Neural progenitor cell (in vitro differentiated cells): ENCODE measurements at regions not wholly inside any gene's neighbourhood (a gene's known extent, or its start where the extent isn't known, plus 50 kb on each side); places are given as distances from the start of the nearest gene placed in this dataset.

ENCODE experiments used
- DNase-seq: peaks from one replicate; pipeline ENCODE4 v3.0.0-alpha.2; 2016; ENCODE audit warnings: low spot score
- H2AFZ ChIP-seq: fragments of 200-600 bp; sonication (generic); replicated peaks from 2 replicates; pipeline ENCODE4 v1.6.1; 2016; ENCODE audit warnings: antibody characterized with exemption
- H3F3A ChIP-seq: fragments of 200-600 bp; sonication (generic); 2 replicates; pipeline ENCODE4 v1.6.1; 2016; ENCODE audit warnings: antibody characterized with exemption, low read depth
- H3K27ac ChIP-seq: fragments of 200-600 bp; sonication (generic); 2 replicates; pipeline ENCODE4 v1.5.1; 2016; ENCODE audit warnings: mild to moderate bottlenecking
- H3K27me3 ChIP-seq: fragments of 200-600 bp; sonication (generic); 2 replicates; pipeline ENCODE4 v1.6.1; 2016; ENCODE audit warnings: mild to moderate bottlenecking, moderate library complexity
- H3K36me3 ChIP-seq: fragments of 200-600 bp; sonication (generic); 2 replicates; pipeline ENCODE4 v1.5.1; 2016
- H3K4me1 ChIP-seq: fragments of 200-600 bp; sonication (generic); 2 replicates; pipeline ENCODE4 v1.6.1; 2016; ENCODE audit warnings: mixed run types
- H3K4me2 ChIP-seq: fragments of 200-600 bp; sonication (generic); 2 replicates; pipeline ENCODE4 v1.6.1; 2016
- H3K4me3 ChIP-seq: fragments of 200-600 bp; sonication (generic); 2 replicates; pipeline ENCODE4 v1.5.1; 2016
- H3K79me2 ChIP-seq: fragments of 200-600 bp; sonication (generic); 2 replicates; pipeline ENCODE4 v1.6.1; 2016; ENCODE audit warnings: low read depth
- H3K9ac ChIP-seq: fragments of 200-600 bp; sonication (generic); 2 replicates; pipeline ENCODE4 v1.6.1; 2016
- H3K9me3 ChIP-seq: fragments of 200-600 bp; sonication (generic); 2 replicates; pipeline ENCODE4 v1.5.1; 2016; ENCODE audit warnings: low read depth
- H4K20me1 ChIP-seq: fragments of 200-600 bp; sonication (generic); 2 replicates; pipeline ENCODE4 v1.6.1; 2016; ENCODE audit warnings: low read depth
- H3K27ac Mint-ChIP-seq: 3 replicates; pipeline ENCODE4 v1.8.0; 2021; ENCODE audit warnings: mixed read lengths
- H3K27me3 Mint-ChIP-seq: 2 replicates; pipeline ENCODE4 v1.8.0; 2022; ENCODE audit warnings: low read depth, mild to moderate bottlenecking, inconsistent platforms, moderate library complexity, mixed read lengths; ENCODE audit not compliant: insufficient read depth
- H3K36me3 Mint-ChIP-seq: 3 replicates; pipeline ENCODE4 v1.8.0; 2021; ENCODE audit warnings: mixed read lengths
- H3K4me1 Mint-ChIP-seq: 3 replicates; pipeline ENCODE4 v1.8.0; 2021; ENCODE audit warnings: mixed read lengths
- H3K4me3 Mint-ChIP-seq: 3 replicates; pipeline ENCODE4 v1.8.0; 2021; ENCODE audit warnings: mild to moderate bottlenecking, moderate library complexity, mixed read lengths
- H3K9me3 Mint-ChIP-seq: 3 replicates; pipeline ENCODE4 v1.8.0; 2020; ENCODE audit warnings: mixed read lengths
- EZH2 ChIP-seq: fragments of 200-600 bp; sonication (generic); IDR thresholded peaks from 2 replicates; pipeline ENCODE4 v1.6.1; 2017; ENCODE audit warnings: antibody characterized with exemption, mild to moderate bottlenecking, moderate library complexity
- EZH2phosphoT487 ChIP-seq: fragments of 200-600 bp; sonication (generic); IDR thresholded peaks from 2 replicates; pipeline ENCODE4 v1.6.1; 2017; ENCODE audit warnings: antibody characterized with exemption
- TF ChIP-seq, protein P1 (sequence below): fragments of 200-600 bp; sonication (generic); IDR thresholded peaks from 2 replicates; pipeline ENCODE4 v1.5.1; 2017; ENCODE audit warnings: antibody characterized with exemption, mild to moderate bottlenecking

DNA sequence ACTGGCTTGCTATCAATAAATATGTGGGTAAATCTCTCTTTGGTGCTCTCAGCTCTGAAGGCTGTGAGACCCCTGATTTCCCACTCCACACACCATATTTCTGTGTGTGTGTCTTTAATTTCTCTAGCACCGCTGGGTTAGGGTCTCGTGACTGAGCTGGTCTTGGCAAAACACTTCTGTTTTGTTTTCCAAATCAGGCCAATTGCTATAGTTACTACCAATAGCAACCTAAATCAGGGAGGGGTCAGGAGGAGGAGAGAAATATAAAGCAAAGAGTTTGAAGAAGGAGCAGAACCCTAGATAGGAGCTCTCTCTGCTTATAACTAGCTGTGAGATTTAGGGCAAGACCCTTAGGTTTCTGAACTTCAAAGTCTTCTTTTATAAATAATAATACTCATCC, 250.5 kb upstream of the IGFBP7 start:
- no peak overlapping the region for H3K27ac Mint-ChIP-seq
- no peak overlapping the region for H2AFZ ChIP-seq
- H3K36me3 ChIP-seq: no peaks in the 10 kb centered on the region
- H3K27ac ChIP-seq: no peak overlapping the region
- no peaks in the 10 kb centered on the region for H3K36me3 Mint-ChIP-seq
- H3K4me3 ChIP-seq: no peak overlapping the region
- H3K4me2 ChIP-seq: no peak overlapping the region
- H3F3A ChIP-seq: no peaks in the 10 kb centered on the region
- H3K4me3 Mint-ChIP-seq: no peak overlapping the region
- H3K9ac ChIP-seq: no peak overlapping the region
- H3K9me3 ChIP-seq: no peaks in the 10 kb centered on the region
- H4K20me1 ChIP-seq: no peaks in the 10 kb centered on the region
- no peaks in the 10 kb centered on the region for H3K79me2 ChIP-seq
- H3K27me3 ChIP-seq: no peaks in the 10 kb centered on the region
- no peaks in the 10 kb centered on the region for H3K27me3 Mint-ChIP-seq
- H3K4me1 ChIP-seq: no peaks in the 10 kb centered on the region
- H3K4me1 Mint-ChIP-seq: no peaks in the 10 kb centered on the region
- no peak for TF ChIP-seq EZH2
- no peaks in the 10 kb centered on the region for H3K9me3 Mint-ChIP-seq
- no peak for DNase-seq

DNA sequence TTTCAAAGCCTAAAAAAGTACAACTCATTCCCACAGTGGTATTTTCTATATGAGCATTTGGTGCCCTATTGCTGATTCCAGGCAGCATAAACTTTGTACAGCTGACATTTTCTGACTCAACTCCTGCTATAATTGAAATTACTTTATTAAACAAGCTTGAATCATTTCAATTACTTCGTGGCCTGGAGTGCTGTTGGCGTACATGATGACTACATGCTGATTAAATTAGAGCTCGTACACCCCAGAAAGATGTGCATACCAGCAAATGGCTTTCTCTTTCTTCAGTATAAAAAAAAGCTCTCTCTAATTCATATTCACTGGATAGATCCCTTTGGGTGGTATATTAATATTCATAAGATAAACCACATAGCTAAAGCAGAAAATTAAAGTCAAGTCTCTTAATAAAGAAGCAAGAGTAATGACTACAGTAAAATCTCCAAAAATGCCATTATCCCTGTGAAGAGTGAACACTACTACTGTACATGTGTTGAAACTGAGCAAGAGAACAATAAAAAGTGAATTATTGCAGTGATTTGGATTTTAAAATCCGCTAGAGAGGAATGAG, 245.0 kb upstream of the IGFBP7 start:
- DNase-seq: no peak
- Histone ChIP-seq H3K4me2 (no peak overlapping the region), H2AFZ (no peak overlapping the region), H4K20me1 (no peaks in the 10 kb centered on the region), H3K27me3 (no peaks in the 10 kb centered on the region), H3K9me3 (no peaks in the 10 kb centered on the region), H3K79me2 (no peaks in the 10 kb centered on the region), H3K9ac (no peak overlapping the region), H3K4me3 (no peak overlapping the region), H3F3A (no peaks in the 10 kb centered on the region), H3K36me3 (no peaks in the 10 kb centered on the region), H3K27ac (no peak overlapping the region), H3K4me1 (no peaks in the 10 kb centered on the region)
- H3K4me1 Mint-ChIP-seq: no peaks in the 10 kb centered on the region
- no peaks in the 10 kb centered on the region for H3K36me3 Mint-ChIP-seq
- TF ChIP-seq, protein P1, sequence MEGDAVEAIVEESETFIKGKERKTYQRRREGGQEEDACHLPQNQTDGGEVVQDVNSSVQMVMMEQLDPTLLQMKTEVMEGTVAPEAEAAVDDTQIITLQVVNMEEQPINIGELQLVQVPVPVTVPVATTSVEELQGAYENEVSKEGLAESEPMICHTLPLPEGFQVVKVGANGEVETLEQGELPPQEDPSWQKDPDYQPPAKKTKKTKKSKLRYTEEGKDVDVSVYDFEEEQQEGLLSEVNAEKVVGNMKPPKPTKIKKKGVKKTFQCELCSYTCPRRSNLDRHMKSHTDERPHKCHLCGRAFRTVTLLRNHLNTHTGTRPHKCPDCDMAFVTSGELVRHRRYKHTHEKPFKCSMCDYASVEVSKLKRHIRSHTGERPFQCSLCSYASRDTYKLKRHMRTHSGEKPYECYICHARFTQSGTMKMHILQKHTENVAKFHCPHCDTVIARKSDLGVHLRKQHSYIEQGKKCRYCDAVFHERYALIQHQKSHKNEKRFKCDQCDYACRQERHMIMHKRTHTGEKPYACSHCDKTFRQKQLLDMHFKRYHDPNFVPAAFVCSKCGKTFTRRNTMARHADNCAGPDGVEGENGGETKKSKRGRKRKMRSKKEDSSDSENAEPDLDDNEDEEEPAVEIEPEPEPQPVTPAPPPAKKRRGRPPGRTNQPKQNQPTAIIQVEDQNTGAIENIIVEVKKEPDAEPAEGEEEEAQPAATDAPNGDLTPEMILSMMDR: no peak
- TF ChIP-seq EZH2phosphoT487: no peak
- H3K4me3 Mint-ChIP-seq: no peak overlapping the region
- H3K27me3 Mint-ChIP-seq: no peaks in the 10 kb centered on the region
- no peaks in the 10 kb centered on the region for H3K9me3 Mint-ChIP-seq
- no peak overlapping the region for H3K27ac Mint-ChIP-seq

DNA sequence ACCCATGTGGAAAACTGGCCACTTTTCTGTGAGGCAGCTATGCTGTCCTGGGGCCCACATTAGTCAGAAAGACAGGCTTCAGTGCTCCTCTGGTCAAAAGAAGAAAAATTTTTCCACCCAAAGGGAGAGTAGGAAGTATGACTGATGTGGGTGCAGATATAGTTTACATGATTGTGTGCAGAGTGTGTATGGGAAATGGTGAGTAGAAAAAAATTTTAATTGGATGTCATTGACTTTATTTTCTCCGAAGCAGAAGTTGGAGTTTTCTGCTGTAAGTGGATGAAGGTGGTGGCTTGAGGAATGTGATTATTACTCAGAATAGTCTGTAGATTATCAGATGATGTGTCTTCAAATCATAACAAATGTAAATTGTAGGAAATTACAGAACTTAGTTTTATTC, 241.5 kb upstream of the IGFBP7 start:
- no peak for DNase-seq
- H3K4me1 ChIP-seq: no peaks in the 10 kb centered on the region
- H3K79me2 ChIP-seq: no peaks in the 10 kb centered on the region
- no peaks in the 10 kb centered on the region for H3K36me3 Mint-ChIP-seq
- H3K4me2 ChIP-seq: no peak overlapping the region
- H3K27me3 Mint-ChIP-seq: no peaks in the 10 kb centered on the region
- no peak overlapping the region for H3K27ac Mint-ChIP-seq
- no peak overlapping the region for H3K27ac ChIP-seq
- H3K9me3 Mint-ChIP-seq: no peaks in the 10 kb centered on the region
- H3K27me3 ChIP-seq: no peaks in the 10 kb centered on the region
- no peaks in the 10 kb centered on the region for H4K20me1 ChIP-seq
- TF ChIP-seq EZH2 (no peak), EZH2phosphoT487 (no peak)
- TF ChIP-seq, protein P1: no peak
- H3K4me1 Mint-ChIP-seq: no peaks in the 10 kb centered on the region
- H3K4me3 ChIP-seq: no peak overlapping the region
- H3K36me3 ChIP-seq: no peaks in the 10 kb centered on the region
- no peak overlapping the region for H3K4me3 Mint-ChIP-seq
- H2AFZ ChIP-seq: no peak overlapping the region
- no peak overlapping the region for H3K9ac ChIP-seq
- H3F3A ChIP-seq: no peaks in the 10 kb centered on the region
- H3K9me3 ChIP-seq: no peaks in the 10 kb centered on the region

DNA sequence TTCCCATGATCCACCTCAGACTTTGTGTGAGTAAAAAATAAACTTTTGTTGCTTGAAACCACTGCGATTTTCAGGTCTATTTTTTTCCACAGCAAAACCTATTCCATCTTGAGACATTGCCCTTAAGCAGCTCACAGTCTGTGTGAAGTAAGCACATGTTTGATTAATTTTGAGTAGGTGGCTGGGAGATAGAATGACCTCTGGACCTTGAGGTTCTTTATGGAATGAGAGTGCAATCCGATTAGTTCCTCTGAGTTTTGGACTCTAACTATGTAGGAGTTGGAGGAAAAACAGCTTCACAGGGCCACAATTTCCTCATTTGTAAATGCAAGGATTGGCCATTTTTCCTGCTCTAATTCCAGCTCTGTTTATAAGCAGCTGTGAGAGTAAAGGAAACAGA, 234.1 kb upstream of the IGFBP7 start:
- Histone ChIP-seq H3K27ac (no peak overlapping the region), H3K9ac (no peak overlapping the region), H3K4me3 (no peak overlapping the region), H3F3A (no peaks in the 10 kb centered on the region), H3K9me3 (no peaks in the 10 kb centered on the region), H3K79me2 (no peaks in the 10 kb centered on the region), H4K20me1 (no peaks in the 10 kb centered on the region), H2AFZ (no peak overlapping the region), H3K4me1 (no peaks in the 10 kb centered on the region), H3K36me3 (no peaks in the 10 kb centered on the region), H3K27me3 (no peaks in the 10 kb centered on the region), H3K4me2 (no peak overlapping the region)
- Mint-ChIP-seq H3K9me3 (no peaks in the 10 kb centered on the region), H3K27me3 (no peaks in the 10 kb centered on the region), H3K36me3 (no peaks in the 10 kb centered on the region), H3K27ac (no peak overlapping the region), H3K4me1 (peaks cover 4% of the 10 kb centered on the region), H3K4me3 (no peak overlapping the region)
- TF ChIP-seq, protein P1: no peak
- TF ChIP-seq EZH2: no peak
- TF ChIP-seq EZH2phosphoT487: no peak
- no peak for DNase-seq
